ENCODE measurements at regions not wholly inside any gene's neighbourhood (a gene's known extent, or its start where the extent isn't known, plus 50 kb on each side); places are given as distances from the start of the nearest gene placed in this dataset.

DNA sequence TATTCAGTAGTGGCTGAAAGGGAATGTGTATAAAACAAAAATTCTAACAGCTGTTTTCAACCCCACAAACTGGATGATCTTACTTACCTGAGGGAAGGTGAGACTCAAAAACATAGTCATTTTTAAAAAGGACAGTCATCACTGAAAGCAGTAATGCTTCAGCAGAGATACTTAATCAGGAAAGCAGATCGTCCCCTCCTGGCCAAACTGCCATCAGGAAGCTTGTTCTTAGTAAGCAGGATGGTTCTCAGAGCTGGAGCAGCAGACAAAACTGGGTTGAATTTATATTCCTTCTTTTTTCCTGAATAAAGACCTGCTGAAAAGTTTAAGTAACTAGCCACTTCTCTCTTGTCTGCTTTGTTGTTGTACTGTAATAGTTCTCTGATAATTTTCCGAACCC is 1156.5 kb downstream of the OLFM4 start:
- TF ChIP-seq POLR2A (IDR thresholded peaks at IDR 0.05): no peak
- TF ChIP-seq, protein P1, sequence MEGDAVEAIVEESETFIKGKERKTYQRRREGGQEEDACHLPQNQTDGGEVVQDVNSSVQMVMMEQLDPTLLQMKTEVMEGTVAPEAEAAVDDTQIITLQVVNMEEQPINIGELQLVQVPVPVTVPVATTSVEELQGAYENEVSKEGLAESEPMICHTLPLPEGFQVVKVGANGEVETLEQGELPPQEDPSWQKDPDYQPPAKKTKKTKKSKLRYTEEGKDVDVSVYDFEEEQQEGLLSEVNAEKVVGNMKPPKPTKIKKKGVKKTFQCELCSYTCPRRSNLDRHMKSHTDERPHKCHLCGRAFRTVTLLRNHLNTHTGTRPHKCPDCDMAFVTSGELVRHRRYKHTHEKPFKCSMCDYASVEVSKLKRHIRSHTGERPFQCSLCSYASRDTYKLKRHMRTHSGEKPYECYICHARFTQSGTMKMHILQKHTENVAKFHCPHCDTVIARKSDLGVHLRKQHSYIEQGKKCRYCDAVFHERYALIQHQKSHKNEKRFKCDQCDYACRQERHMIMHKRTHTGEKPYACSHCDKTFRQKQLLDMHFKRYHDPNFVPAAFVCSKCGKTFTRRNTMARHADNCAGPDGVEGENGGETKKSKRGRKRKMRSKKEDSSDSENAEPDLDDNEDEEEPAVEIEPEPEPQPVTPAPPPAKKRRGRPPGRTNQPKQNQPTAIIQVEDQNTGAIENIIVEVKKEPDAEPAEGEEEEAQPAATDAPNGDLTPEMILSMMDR (IDR thresholded peaks at IDR 0.05): no peak
- no peak for TF ChIP-seq POLR2AphosphoS5 (IDR thresholded peaks at IDR 0.05)
- TF ChIP-seq EP300 (IDR thresholded peaks at IDR 0.05): no peak

Measured in stomach (tissue), 4 donors.